ENCODE measurements at regions not wholly inside any gene's neighbourhood (a gene's known extent, or its start where the extent isn't known, plus 50 kb on each side); places are given as distances from the start of the nearest gene placed in this dataset.

DNA sequence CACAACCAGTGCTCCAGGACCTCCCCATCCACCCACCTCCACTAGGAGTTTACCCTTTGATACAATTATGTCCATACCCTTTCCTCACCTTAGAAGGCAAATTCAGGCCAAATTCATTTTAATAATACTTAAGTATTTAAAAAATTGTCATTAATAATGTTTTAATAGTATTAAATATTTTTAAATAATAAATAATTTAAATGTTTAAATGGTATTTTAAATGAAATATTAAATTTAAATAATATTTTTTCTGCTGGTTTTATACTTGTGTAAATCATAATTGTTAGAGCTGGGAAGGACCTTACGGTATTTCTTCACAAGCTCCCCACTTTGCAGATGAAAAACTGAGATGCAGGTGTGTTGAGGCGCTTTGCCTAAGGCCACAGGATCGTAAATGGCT is 67.8 kb downstream of the NRN1 start:
- no peaks in the 10 kb centered on the region for H3K4me1 ChIP-seq (ENCODE audit: control insufficient read depth in 1 of 2, insufficient read depth in 2 of 2, low read length in 2 of 2)
- no peaks in the 10 kb centered on the region for H3K79me2 ChIP-seq (ENCODE audit: control insufficient read depth, insufficient read depth, low read length, poor library complexity)
- H3K4me3 ChIP-seq (ENCODE audit: low read depth, low read length): no peak overlapping the region
- no peak overlapping the region for H3K27ac ChIP-seq (ENCODE audit: low read depth, low read length)
- DNase-seq: no peak
- H3K23ac ChIP-seq (ENCODE audit: low read length): no peak overlapping the region
- H2BK120ac ChIP-seq (ENCODE audit: insufficient read depth, low read length, poor library complexity): no peak overlapping the region
- H2AFZ ChIP-seq (ENCODE audit: insufficient read depth, low read length, poor library complexity): no peak overlapping the region
- no peak overlapping the region for H4K12ac ChIP-seq (ENCODE audit: low read depth, low read length)
- no peak overlapping the region for H3K4ac ChIP-seq (ENCODE audit: low read depth, low read length)
- WGBS (ENCODE audit: extremely low coverage, insufficient coverage, insufficient read length): no CpG with 5 or more reads among the region's 3 CpGs
- H3K79me1 ChIP-seq (ENCODE audit: low read length): no peaks in the 10 kb centered on the region
- H3K4me2 ChIP-seq (ENCODE audit: low read length): no peak overlapping the region
- no peak overlapping the region for H2BK5ac ChIP-seq (ENCODE audit: low read depth, low read length, poor library complexity)
- no peak overlapping the region for H4K91ac ChIP-seq (ENCODE audit: low read depth, low read length)
- no peak overlapping the region for H2BK12ac ChIP-seq (ENCODE audit: low read length)
- H4K8ac ChIP-seq (ENCODE audit: low read depth, low read length): no peak overlapping the region
- no peak overlapping the region for H2AK5ac ChIP-seq (ENCODE audit: low read length)
- H3K9ac ChIP-seq (ENCODE audit: low read length): no peak overlapping the region
- no peaks in the 10 kb centered on the region for H3K9me3 ChIP-seq (ENCODE audit: insufficient read depth, low read depth, low read length)
- no peaks in the 10 kb centered on the region for H3K27me3 ChIP-seq (ENCODE audit: insufficient read depth, low read length)
- no peaks in the 10 kb centered on the region for H3K36me3 ChIP-seq (ENCODE audit: control insufficient read depth in 1 of 2, insufficient read depth in 2 of 2, low read length in 2 of 2)
- no peak overlapping the region for H3K18ac ChIP-seq (ENCODE audit: low read length)
- no peak overlapping the region for H3K14ac ChIP-seq (ENCODE audit: low read length)

DNA sequence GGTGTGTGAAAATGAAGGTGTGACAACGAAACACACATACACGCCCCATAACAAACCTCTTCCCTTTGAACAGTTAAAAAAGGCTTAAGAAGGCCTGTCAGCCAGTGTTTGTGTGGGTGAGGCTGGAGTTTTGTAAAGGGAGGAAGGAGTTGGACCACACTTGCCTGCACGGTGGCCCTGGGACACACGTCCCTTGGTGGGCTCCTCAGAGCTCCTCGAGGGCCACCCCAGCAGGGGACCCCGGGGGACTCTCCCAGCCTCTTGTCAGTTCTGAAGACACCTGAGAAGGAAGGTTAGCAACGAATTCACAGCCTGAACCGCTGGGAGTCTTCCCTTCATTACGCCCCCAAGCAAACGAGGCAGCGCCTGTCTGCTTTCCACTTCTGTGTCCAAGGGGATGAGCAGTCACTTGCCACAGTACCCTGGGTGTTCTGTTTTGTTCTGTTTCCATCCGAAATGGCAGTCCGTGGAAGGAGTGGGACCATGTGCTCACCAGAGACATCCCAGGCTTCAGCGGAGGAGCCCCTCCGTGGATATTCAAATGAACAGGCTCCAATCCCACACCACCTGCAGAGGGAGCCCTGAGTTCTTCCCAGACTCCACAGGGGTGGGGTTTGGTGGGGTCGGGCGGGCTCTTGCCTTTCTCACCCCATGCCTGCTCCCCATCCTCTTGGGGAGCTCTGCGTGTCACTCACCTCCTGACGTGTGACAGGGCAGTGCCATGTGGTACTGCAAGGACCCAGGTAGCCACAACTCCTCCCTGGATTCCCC is 68.6 kb downstream of the NRN1 start:
- Histone ChIP-seq H3K18ac (ENCODE audit: low read length) (no peak overlapping the region), H2AK5ac (ENCODE audit: low read length) (no peak overlapping the region), H3K4me3 (ENCODE audit: low read depth, low read length) (no peak overlapping the region), H3K4me2 (ENCODE audit: low read length) (no peak overlapping the region), H4K91ac (ENCODE audit: low read depth, low read length) (no peak overlapping the region), H3K9ac (ENCODE audit: low read length) (no peak overlapping the region), H3K4me1 (ENCODE audit: control insufficient read depth in 1 of 2, insufficient read depth in 2 of 2, low read length in 2 of 2) (no peaks in the 10 kb centered on the region), H4K12ac (ENCODE audit: low read depth, low read length) (no peak overlapping the region), H3K9me3 (ENCODE audit: insufficient read depth, low read depth, low read length) (no peaks in the 10 kb centered on the region), H4K8ac (ENCODE audit: low read depth, low read length) (no peak overlapping the region), H3K14ac (ENCODE audit: low read length) (no peak overlapping the region), H3K36me3 (ENCODE audit: control insufficient read depth in 1 of 2, insufficient read depth in 2 of 2, low read length in 2 of 2) (no peaks in the 10 kb centered on the region), H3K27me3 (ENCODE audit: insufficient read depth, low read length) (no peaks in the 10 kb centered on the region), H2BK120ac (ENCODE audit: insufficient read depth, low read length, poor library complexity) (no peak overlapping the region), H2AFZ (ENCODE audit: insufficient read depth, low read length, poor library complexity) (no peak overlapping the region), H2BK5ac (ENCODE audit: low read depth, low read length, poor library complexity) (no peak overlapping the region), H3K23ac (ENCODE audit: low read length) (no peak overlapping the region), H3K4ac (ENCODE audit: low read depth, low read length) (no peak overlapping the region), H3K79me1 (ENCODE audit: low read length) (no peaks in the 10 kb centered on the region), H3K79me2 (ENCODE audit: control insufficient read depth, insufficient read depth, low read length, poor library complexity) (no peaks in the 10 kb centered on the region), H2BK12ac (ENCODE audit: low read length) (no peak overlapping the region), H3K27ac (ENCODE audit: low read depth, low read length) (no peak overlapping the region)
- WGBS (ENCODE audit: extremely low coverage, insufficient coverage, insufficient read length): no CpG with 5 or more reads among the region's 19 CpGs
- no peak for DNase-seq

DNA sequence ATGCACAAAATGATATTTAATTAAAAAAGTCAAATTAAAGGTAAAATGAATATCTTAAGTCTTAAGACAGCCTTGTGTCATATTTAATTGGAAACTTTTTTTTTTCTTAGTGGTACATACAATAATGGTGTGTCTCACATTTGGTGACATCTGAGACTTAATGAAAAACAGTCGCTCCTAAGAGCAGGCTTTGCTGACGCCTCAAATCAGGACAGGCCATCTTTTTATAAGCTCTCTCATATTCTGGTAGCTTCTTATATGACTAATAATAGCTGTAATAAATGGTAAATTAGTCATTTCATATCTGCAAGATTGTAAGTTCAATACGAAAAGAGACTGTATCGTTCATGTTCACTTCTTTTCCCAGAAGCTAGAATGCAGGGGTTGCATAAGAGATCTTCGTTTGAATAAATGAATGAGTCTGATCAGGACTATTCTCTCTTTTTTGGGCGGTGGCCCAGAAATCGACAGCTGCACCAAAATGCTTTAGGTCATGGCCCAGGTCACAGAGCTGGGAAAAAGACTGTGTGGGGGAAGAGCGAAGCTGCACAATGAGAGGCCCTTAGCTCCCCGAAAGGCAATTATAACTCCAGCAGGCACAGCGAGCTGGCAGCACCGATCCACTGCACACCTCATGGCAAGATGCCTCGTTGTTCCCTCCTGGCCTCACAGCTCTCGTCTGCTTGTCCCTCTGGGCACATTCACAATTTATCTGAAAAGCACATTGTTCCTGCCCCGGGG is 69.4 kb downstream of the NRN1 start:
- Histone ChIP-seq H3K4ac (ENCODE audit: low read depth, low read length) (no peak overlapping the region), H3K9ac (ENCODE audit: low read length) (no peak overlapping the region), H3K79me1 (ENCODE audit: low read length) (no peaks in the 10 kb centered on the region), H3K18ac (ENCODE audit: low read length) (no peak overlapping the region), H3K4me3 (ENCODE audit: low read depth, low read length) (no peak overlapping the region), H3K36me3 (ENCODE audit: control insufficient read depth in 1 of 2, insufficient read depth in 2 of 2, low read length in 2 of 2) (no peaks in the 10 kb centered on the region), H3K79me2 (ENCODE audit: control insufficient read depth, insufficient read depth, low read length, poor library complexity) (no peaks in the 10 kb centered on the region), H2BK12ac (ENCODE audit: low read length) (no peak overlapping the region), H3K4me1 (ENCODE audit: control insufficient read depth in 1 of 2, insufficient read depth in 2 of 2, low read length in 2 of 2) (no peaks in the 10 kb centered on the region), H3K14ac (ENCODE audit: low read length) (no peak overlapping the region), H3K23ac (ENCODE audit: low read length) (no peak overlapping the region), H4K8ac (ENCODE audit: low read depth, low read length) (no peak overlapping the region), H2BK120ac (ENCODE audit: insufficient read depth, low read length, poor library complexity) (no peak overlapping the region), H3K27me3 (ENCODE audit: insufficient read depth, low read length) (no peaks in the 10 kb centered on the region), H4K91ac (ENCODE audit: low read depth, low read length) (no peak overlapping the region), H3K4me2 (ENCODE audit: low read length) (no peak overlapping the region), H2BK5ac (ENCODE audit: low read depth, low read length, poor library complexity) (no peak overlapping the region), H4K12ac (ENCODE audit: low read depth, low read length) (no peak overlapping the region), H3K9me3 (ENCODE audit: insufficient read depth, low read depth, low read length) (no peaks in the 10 kb centered on the region), H2AFZ (ENCODE audit: insufficient read depth, low read length, poor library complexity) (no peak overlapping the region), H2AK5ac (ENCODE audit: low read length) (no peak overlapping the region), H3K27ac (ENCODE audit: low read depth, low read length) (no peak overlapping the region)
- DNase-seq: no peak
- no CpG with 5 or more reads among the region's 14 CpGs for WGBS (ENCODE audit: extremely low coverage, insufficient coverage, insufficient read length)

DNA sequence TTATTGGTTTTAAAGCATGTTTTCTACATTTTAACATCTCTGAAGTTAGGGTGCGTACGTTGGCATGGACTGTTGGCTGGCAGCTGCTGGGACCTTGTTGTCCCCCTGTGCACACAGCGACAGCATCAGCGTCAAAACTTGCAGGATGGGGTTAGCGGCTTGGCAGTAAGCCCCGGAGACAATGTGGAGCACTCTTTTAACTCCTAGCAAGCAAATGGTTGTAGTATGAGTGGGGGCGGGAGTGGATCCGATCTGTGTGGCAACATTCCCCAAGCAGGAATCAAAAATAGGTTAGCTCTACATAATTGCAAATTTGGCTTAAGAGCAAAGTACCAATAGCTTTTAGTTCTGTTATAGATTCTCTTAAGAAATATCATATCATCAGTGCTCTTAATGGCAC is 70.1 kb downstream of the NRN1 start:
- Histone ChIP-seq H3K36me3 (ENCODE audit: control insufficient read depth in 1 of 2, insufficient read depth in 2 of 2, low read length in 2 of 2) (no peaks in the 10 kb centered on the region), H3K18ac (ENCODE audit: low read length) (no peak overlapping the region), H3K4ac (ENCODE audit: low read depth, low read length) (no peak overlapping the region)

More for the DNA sequence above, 70.1 kb downstream of the NRN1 start:
- Histone ChIP-seq H2AK5ac (ENCODE audit: low read length) (no peak overlapping the region), H2BK120ac (ENCODE audit: insufficient read depth, low read length, poor library complexity) (no peak overlapping the region), H3K27me3 (ENCODE audit: insufficient read depth, low read length) (no peaks in the 10 kb centered on the region), H2AFZ (ENCODE audit: insufficient read depth, low read length, poor library complexity) (no peak overlapping the region), H3K9ac (ENCODE audit: low read length) (no peak overlapping the region), H4K8ac (ENCODE audit: low read depth, low read length) (no peak overlapping the region), H4K12ac (ENCODE audit: low read depth, low read length) (no peak overlapping the region), H3K79me1 (ENCODE audit: low read length) (no peaks in the 10 kb centered on the region), H3K14ac (ENCODE audit: low read length) (no peak overlapping the region), H3K9me3 (ENCODE audit: insufficient read depth, low read depth, low read length) (no peaks in the 10 kb centered on the region), H2BK5ac (ENCODE audit: low read depth, low read length, poor library complexity) (no peak overlapping the region), H3K79me2 (ENCODE audit: control insufficient read depth, insufficient read depth, low read length, poor library complexity) (no peaks in the 10 kb centered on the region), H2BK12ac (ENCODE audit: low read length) (no peak overlapping the region), H3K23ac (ENCODE audit: low read length) (no peak overlapping the region), H3K4me3 (ENCODE audit: low read depth, low read length) (no peak overlapping the region), H3K27ac (ENCODE audit: low read depth, low read length) (no peak overlapping the region), H3K4me1 (ENCODE audit: control insufficient read depth in 1 of 2, insufficient read depth in 2 of 2, low read length in 2 of 2) (no peaks in the 10 kb centered on the region), H4K91ac (ENCODE audit: low read depth, low read length) (no peak overlapping the region), H3K4me2 (ENCODE audit: low read length) (no peak overlapping the region)
- DNase-seq: no peak
- WGBS (ENCODE audit: extremely low coverage, insufficient coverage, insufficient read length): no CpG with 5 or more reads among the region's 8 CpGs

All from trophoblast cell (in vitro differentiated cells and primary cell).